ENCODE measurements at regions not wholly inside any gene's neighbourhood (a gene's known extent, or its start where the extent isn't known, plus 50 kb on each side); places are given as distances from the start of the nearest gene placed in this dataset.

- TF ChIP-seq CTCF (conservative IDR thresholded peaks at IDR 0.05) (no peak), EZH2 (IDR thresholded peaks at IDR 0.05; ENCODE audit: low read depth) (no peak)
Observed at GRCh38 chr1:101145449-101145820, 91.4 kb upstream of the S1PR1 start.
